PFSK-1 (cell line): ENCODE measurements at regions not wholly inside any gene's neighbourhood (a gene's known extent, or its start where the extent isn't known, plus 50 kb on each side); places are given as distances from the start of the nearest gene placed in this dataset.

Experiments used
- POLR2AphosphoS5 ChIP-seq: IDR thresholded peaks from 2 replicates; pipeline ENCODE4 v1.6.1; 2012; ENCODE audit warnings: low read depth, mild to moderate bottlenecking, control low read depth, low read length, moderate library complexity
- SIN3A ChIP-seq: IDR thresholded peaks from 2 replicates; pipeline ENCODE4 v1.6.1; 2012; ENCODE audit warnings: mild to moderate bottlenecking, low read length, moderate library complexity, borderline replicate concordance; ENCODE audit not compliant: insufficient read depth
- TF ChIP-seq, protein P1 (sequence below), 2 experiments: IDR thresholded peaks; 2 replicates each; pipeline versions ENCODE4 v1.6.1 to v1.8.0; 2011 to 2012; ENCODE audit warnings: low read depth in 2 of 2, low read length in 2 of 2, control low read depth in 1 of 2, inconsistent platforms in 1 of 2, mild to moderate bottlenecking in 1 of 2, moderate library complexity in 1 of 2; ENCODE audit not compliant: insufficient read depth in 1 of 2

- no peak for TF ChIP-seq POLR2AphosphoS5
- TF ChIP-seq SIN3A = no peak
- TF ChIP-seq, protein P1, sequence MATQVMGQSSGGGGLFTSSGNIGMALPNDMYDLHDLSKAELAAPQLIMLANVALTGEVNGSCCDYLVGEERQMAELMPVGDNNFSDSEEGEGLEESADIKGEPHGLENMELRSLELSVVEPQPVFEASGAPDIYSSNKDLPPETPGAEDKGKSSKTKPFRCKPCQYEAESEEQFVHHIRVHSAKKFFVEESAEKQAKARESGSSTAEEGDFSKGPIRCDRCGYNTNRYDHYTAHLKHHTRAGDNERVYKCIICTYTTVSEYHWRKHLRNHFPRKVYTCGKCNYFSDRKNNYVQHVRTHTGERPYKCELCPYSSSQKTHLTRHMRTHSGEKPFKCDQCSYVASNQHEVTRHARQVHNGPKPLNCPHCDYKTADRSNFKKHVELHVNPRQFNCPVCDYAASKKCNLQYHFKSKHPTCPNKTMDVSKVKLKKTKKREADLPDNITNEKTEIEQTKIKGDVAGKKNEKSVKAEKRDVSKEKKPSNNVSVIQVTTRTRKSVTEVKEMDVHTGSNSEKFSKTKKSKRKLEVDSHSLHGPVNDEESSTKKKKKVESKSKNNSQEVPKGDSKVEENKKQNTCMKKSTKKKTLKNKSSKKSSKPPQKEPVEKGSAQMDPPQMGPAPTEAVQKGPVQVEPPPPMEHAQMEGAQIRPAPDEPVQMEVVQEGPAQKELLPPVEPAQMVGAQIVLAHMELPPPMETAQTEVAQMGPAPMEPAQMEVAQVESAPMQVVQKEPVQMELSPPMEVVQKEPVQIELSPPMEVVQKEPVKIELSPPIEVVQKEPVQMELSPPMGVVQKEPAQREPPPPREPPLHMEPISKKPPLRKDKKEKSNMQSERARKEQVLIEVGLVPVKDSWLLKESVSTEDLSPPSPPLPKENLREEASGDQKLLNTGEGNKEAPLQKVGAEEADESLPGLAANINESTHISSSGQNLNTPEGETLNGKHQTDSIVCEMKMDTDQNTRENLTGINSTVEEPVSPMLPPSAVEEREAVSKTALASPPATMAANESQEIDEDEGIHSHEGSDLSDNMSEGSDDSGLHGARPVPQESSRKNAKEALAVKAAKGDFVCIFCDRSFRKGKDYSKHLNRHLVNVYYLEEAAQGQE (IDR thresholded peaks at IDR 0.05; ENCODE audit: insufficient read depth in 1 of 2, low read depth in 2 of 2, low read length in 2 of 2) = no peak
Observed at GRCh38 chr5:89989776-89990175, 419.8 kb downstream of the CETN3 start.
